ENCODE measurements at regions not wholly inside any gene's neighbourhood (a gene's known extent, or its start where the extent isn't known, plus 50 kb on each side); places are given as distances from the start of the nearest gene placed in this dataset.

DNA sequence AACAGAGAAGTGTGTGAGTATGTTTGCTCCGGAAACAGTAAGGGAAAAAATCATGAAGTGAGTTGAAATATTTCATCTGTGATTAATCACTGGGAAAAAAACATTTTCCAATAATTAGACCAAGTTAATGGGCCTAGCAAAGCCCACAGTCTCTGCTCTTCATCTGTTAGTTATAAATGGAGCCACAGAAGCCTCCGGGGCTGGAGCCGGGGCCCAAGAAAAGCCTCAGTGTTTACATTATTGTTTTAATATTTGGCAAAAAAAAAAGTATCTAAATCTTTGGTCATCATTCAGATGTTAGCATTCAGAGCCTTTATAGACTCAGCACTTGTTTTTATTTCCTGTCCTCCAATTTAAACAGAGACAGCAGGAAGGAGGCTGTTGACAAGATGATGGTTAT lies 115.0 kb downstream of the UBE2U start:
- no peak overlapping the region for H3K4me2 ChIP-seq (ENCODE audit: low read length)
- H3K4me3 ChIP-seq (ENCODE audit: low read length): no peak overlapping the region
- H3K4me1 ChIP-seq (ENCODE audit: low read length): no peaks in the 10 kb centered on the region
- H3K79me2 ChIP-seq (ENCODE audit: low read length): no peaks in the 10 kb centered on the region
- H3K36me3 ChIP-seq (replicated peaks; ENCODE audit: low read depth, low read length): no peaks in the 10 kb centered on the region
- H3K27ac ChIP-seq (ENCODE audit: low read length): no peak overlapping the region
- no peaks in the 10 kb centered on the region for H3K27me3 ChIP-seq (ENCODE audit: low read depth, low read length)
- H4K20me1 ChIP-seq (ENCODE audit: insufficient read depth, low read length): no peaks in the 10 kb centered on the region
- H3K9ac ChIP-seq (ENCODE audit: low read length): no peak overlapping the region
- H2AFZ ChIP-seq (ENCODE audit: low read depth, low read length): no peak overlapping the region
- no peaks in the 10 kb centered on the region for H3K9me3 ChIP-seq (ENCODE audit: insufficient read depth, low read length)
- TF ChIP-seq EZH2phosphoT487 (IDR thresholded peaks at IDR 0.05; ENCODE audit: low read depth): no peak
- TF ChIP-seq, protein P1, sequence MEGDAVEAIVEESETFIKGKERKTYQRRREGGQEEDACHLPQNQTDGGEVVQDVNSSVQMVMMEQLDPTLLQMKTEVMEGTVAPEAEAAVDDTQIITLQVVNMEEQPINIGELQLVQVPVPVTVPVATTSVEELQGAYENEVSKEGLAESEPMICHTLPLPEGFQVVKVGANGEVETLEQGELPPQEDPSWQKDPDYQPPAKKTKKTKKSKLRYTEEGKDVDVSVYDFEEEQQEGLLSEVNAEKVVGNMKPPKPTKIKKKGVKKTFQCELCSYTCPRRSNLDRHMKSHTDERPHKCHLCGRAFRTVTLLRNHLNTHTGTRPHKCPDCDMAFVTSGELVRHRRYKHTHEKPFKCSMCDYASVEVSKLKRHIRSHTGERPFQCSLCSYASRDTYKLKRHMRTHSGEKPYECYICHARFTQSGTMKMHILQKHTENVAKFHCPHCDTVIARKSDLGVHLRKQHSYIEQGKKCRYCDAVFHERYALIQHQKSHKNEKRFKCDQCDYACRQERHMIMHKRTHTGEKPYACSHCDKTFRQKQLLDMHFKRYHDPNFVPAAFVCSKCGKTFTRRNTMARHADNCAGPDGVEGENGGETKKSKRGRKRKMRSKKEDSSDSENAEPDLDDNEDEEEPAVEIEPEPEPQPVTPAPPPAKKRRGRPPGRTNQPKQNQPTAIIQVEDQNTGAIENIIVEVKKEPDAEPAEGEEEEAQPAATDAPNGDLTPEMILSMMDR (IDR thresholded peaks at IDR 0.05; ENCODE audit: low read depth, low read length): no peak

DNA sequence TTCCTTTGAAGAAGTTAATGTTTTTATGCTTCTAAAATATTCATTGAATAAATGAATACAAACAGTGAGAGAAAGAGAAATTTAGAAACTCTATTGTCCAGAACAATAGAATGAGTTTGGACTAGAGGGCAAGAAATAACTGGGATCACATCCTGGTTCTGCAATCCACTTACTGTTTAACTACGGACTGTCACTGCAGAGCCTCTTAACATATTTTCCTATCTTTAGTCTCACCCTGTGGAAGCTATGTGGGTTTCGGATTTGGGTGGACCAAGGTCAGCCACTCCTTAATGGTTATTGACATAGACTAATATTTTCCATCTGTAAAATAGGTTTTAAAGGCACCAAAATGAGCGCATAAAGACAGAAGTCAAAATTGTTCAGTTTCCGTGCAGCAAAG lies 116.6 kb downstream of the UBE2U start:
- Histone ChIP-seq H3K36me3 (replicated peaks; ENCODE audit: low read depth, low read length) (no peaks in the 10 kb centered on the region), H2AFZ (ENCODE audit: low read depth, low read length) (no peak overlapping the region)
- TF ChIP-seq EZH2phosphoT487 (IDR thresholded peaks at IDR 0.05; ENCODE audit: low read depth): no peak
- TF ChIP-seq, protein P1 (IDR thresholded peaks at IDR 0.05; ENCODE audit: low read depth, low read length): no peak

DNA sequence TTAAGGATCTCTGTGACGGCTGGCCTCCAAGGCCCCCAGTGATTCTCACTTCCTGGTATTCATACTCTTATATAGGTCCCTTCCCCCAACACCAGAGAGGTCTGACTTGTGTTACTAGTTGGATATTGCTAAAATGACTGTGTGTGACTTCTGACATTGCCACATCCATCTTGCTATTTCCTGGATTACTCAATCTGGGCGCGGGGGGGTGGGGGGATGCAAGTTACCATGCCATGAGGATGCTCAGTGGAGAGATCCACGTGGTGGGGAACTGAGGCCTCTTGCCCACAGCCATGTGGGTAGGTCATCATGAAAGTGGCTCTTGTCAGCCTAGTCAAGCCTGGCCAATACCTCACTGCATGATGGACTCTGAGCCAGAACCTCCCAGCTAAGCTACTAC lies 117.0 kb downstream of the UBE2U start:
- Histone ChIP-seq H4K20me1 (ENCODE audit: insufficient read depth, low read length) (no peaks in the 10 kb centered on the region), H3K9ac (ENCODE audit: low read length) (no peak overlapping the region), H3K9me3 (ENCODE audit: insufficient read depth, low read length) (no peaks in the 10 kb centered on the region), H3K27ac (ENCODE audit: low read length) (no peak overlapping the region), H2AFZ (ENCODE audit: low read depth, low read length) (no peak overlapping the region), H3K4me1 (ENCODE audit: low read length) (no peaks in the 10 kb centered on the region), H3K36me3 (replicated peaks; ENCODE audit: low read depth, low read length) (no peaks in the 10 kb centered on the region), H3K4me3 (ENCODE audit: low read length) (no peak overlapping the region), H3K27me3 (ENCODE audit: low read depth, low read length) (no peaks in the 10 kb centered on the region), H3K79me2 (ENCODE audit: low read length) (no peaks in the 10 kb centered on the region), H3K4me2 (ENCODE audit: low read length) (no peak overlapping the region)
- TF ChIP-seq, protein P1 (IDR thresholded peaks at IDR 0.05; ENCODE audit: low read depth, low read length): no peak
- TF ChIP-seq EZH2phosphoT487 (IDR thresholded peaks at IDR 0.05; ENCODE audit: low read depth): no peak

More for the DNA sequence above, 116.6 kb downstream of the UBE2U start:
- no peaks in the 10 kb centered on the region for H3K4me1 ChIP-seq (ENCODE audit: low read length)
- H3K4me3 ChIP-seq (ENCODE audit: low read length): no peak overlapping the region
- no peaks in the 10 kb centered on the region for H3K9me3 ChIP-seq (ENCODE audit: insufficient read depth, low read length)
- H4K20me1 ChIP-seq (ENCODE audit: insufficient read depth, low read length): no peaks in the 10 kb centered on the region
- no peaks in the 10 kb centered on the region for H3K27me3 ChIP-seq (ENCODE audit: low read depth, low read length)
- no peak overlapping the region for H3K9ac ChIP-seq (ENCODE audit: low read length)
- H3K27ac ChIP-seq (ENCODE audit: low read length): no peak overlapping the region
- no peaks in the 10 kb centered on the region for H3K79me2 ChIP-seq (ENCODE audit: low read length)
- no peak overlapping the region for H3K4me2 ChIP-seq (ENCODE audit: low read length)

DNA sequence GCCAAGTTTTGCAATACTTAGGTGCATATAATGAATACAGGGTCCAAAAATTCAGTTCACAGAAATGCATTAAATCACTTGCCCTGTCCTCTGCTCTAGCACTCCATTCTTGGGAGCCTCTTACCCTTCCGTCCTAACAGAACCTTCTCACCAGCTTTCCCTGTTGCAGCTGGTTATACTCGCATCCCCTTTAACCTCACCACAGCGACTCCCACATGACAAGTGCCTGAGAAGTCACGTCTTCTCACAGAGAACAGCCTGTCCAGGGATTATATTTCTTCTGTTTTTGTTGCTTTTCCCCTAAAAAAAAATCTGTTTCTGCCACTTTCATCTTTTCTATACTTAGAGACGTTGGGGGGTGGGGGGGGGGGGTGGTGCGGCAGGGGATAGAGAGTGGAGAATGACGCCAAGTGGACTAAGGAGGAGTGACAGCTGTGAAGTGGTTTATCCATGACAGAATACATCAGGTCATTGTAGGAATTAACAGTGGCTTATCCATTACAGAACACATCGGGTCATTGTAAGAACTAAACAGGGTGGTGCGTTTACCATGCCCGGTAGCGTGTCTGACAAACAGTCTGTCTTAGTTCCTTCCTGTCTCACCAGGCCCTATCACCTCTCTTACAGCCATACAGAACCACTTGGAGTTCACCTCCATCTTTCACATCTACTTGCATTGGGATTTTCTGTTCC lies 117.6 kb downstream of the UBE2U start:
- Histone ChIP-seq H3K9me3 (ENCODE audit: insufficient read depth, low read length) (no peaks in the 10 kb centered on the region), H3K27me3 (ENCODE audit: low read depth, low read length) (no peaks in the 10 kb centered on the region), H3K4me1 (ENCODE audit: low read length) (no peaks in the 10 kb centered on the region), H2AFZ (ENCODE audit: low read depth, low read length) (no peak overlapping the region), H3K36me3 (replicated peaks; ENCODE audit: low read depth, low read length) (no peaks in the 10 kb centered on the region), H3K4me2 (ENCODE audit: low read length) (no peak overlapping the region), H3K4me3 (ENCODE audit: low read length) (no peak overlapping the region), H3K27ac (ENCODE audit: low read length) (no peak overlapping the region), H3K79me2 (ENCODE audit: low read length) (no peaks in the 10 kb centered on the region), H4K20me1 (ENCODE audit: insufficient read depth, low read length) (no peaks in the 10 kb centered on the region), H3K9ac (ENCODE audit: low read length) (no peak overlapping the region)
- TF ChIP-seq, protein P1 (IDR thresholded peaks at IDR 0.05; ENCODE audit: low read depth, low read length): no peak
- no peak for TF ChIP-seq EZH2phosphoT487 (IDR thresholded peaks at IDR 0.05; ENCODE audit: low read depth)

Measured in OCI-LY3 (cell line).